Gastrocnemius medialis (tissue), 4 donors: ENCODE measurements at regions not wholly inside any gene's neighbourhood (a gene's known extent, or its start where the extent isn't known, plus 50 kb on each side); places are given as distances from the start of the nearest gene placed in this dataset.

ENCODE experiments used
- POLR2A ChIP-seq, 2 donors: fragments of 450-650 bp; IDR thresholded peaks; one replicate each; pipeline ENCODE4 v1.6.1; 2017; ENCODE audit warnings: antibody characterized with exemption in 2 of 2, mild to moderate bottlenecking in 2 of 2, moderate library complexity in 2 of 2
- TF ChIP-seq, protein P1 (sequence below), 5 experiments: fragments of 450-650 bp in 3 of 5; fragments of 200-600 bp in 2 of 5; sonication (generic) in 2 of 5; IDR thresholded peaks in 4 of 5; conservative IDR thresholded peaks in 1 of 5; 1 replicate in 4 of 5; 2 replicates in 1 of 5; pipeline ENCODE4 v1.5.1; 2016 to 2019; ENCODE audit warnings: antibody characterized with exemption in 5 of 5, mild to moderate bottlenecking in 3 of 5, moderate library complexity in 3 of 5

DNA sequence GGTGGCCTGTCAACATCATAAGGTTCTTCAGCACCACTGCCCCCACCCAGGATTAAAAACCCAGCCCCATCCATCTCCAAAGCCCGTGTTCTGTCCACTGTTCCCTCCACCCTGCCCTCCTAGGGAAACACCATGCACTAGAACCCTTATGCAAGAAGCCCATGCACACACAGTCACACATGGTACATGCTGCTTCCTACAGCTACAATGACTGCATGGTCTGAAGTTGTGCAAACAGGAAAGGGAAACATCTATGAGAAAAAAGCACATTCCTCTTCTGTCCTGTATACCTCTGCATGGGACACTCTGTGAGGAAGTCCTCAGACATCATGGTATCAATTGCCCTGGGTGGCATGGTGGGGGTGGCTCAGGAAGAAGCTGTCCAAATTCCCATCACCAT, 108.6 kb upstream of the MRPS22 start:
- TF ChIP-seq, protein P1, sequence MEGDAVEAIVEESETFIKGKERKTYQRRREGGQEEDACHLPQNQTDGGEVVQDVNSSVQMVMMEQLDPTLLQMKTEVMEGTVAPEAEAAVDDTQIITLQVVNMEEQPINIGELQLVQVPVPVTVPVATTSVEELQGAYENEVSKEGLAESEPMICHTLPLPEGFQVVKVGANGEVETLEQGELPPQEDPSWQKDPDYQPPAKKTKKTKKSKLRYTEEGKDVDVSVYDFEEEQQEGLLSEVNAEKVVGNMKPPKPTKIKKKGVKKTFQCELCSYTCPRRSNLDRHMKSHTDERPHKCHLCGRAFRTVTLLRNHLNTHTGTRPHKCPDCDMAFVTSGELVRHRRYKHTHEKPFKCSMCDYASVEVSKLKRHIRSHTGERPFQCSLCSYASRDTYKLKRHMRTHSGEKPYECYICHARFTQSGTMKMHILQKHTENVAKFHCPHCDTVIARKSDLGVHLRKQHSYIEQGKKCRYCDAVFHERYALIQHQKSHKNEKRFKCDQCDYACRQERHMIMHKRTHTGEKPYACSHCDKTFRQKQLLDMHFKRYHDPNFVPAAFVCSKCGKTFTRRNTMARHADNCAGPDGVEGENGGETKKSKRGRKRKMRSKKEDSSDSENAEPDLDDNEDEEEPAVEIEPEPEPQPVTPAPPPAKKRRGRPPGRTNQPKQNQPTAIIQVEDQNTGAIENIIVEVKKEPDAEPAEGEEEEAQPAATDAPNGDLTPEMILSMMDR (IDR thresholded peaks at IDR 0.05 in 4 of 5, conservative IDR thresholded peaks at IDR 0.05 in 1 of 5): no peak
- no peak for TF ChIP-seq POLR2A (IDR thresholded peaks at IDR 0.05)
